NCI-H187 (cell line): ENCODE measurements at regions not wholly inside any gene's neighbourhood (a gene's known extent, or its start where the extent isn't known, plus 50 kb on each side); places are given as distances from the start of the nearest gene placed in this dataset.

Source experiments
- DNase-seq, 2 experiments: peaks; one replicate each; lab custom pipeline; 2025; lab: John Stamatoyannopoulos, UW

DNA sequence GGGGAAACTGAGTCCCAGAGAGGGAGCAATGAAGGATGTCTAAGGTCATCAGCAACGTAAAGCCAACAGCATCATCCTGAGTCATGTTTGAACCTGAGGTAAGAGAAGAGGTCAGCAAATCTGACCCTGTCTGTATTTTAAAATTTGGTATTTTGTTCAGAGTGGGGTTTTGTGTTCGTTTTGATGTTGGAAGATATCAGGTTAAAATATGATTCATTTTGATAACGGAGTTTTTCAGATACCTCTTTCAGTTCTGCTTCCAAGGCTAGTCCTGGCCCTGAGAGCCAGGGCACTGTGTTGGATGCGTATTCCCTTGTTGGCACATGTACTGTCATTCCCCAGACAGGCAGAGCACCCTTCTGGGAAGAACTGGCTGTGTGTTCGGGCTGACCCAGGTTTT is 291.0 kb downstream of the NSG2 start:
- no peak for DNase-seq

DNA sequence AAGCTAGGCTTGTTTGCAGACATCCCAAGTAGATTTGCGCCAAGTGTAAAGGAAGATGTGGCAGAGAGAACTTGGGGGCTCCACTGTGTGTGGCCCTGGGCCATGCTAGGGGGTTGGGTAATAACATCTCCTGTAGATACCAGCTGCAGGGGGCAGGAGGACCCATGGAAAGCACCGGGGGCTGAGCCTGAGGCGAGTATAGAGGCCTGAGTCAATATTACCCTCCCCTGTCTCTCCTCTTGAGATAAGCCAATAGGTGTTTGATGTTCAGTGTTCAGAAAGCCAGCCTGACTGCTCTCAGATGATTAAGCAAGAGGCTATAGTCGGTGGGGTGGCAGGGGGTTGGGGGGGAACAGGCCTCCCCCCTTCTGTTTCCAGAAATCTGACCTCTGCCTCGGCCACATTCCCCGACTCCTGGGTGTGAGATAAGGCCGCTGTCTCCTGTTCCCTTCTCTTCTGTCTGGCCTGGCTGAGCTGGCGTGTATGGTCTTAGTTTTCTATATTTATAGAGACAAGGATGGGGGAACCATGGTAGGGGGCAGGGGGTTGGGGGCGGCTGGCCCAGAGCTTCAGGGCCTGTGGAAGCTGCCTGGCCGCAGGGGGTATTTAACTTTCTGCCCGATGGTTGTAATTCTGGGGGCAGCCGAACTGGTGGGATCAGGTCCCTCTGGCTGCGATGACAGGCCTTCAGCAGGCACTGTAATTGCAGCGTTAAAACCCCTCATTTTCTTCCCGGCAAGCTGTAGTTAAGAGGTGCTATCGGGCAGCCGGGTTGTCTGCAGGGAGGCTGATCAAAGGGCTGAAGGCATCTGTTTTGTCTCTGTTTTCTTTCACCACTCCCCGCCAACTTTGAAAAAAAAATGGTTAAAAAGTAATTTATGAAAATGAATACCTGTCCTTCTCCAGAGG is 292.0 kb downstream of the NSG2 start:
- DNase-seq = no peak

DNA sequence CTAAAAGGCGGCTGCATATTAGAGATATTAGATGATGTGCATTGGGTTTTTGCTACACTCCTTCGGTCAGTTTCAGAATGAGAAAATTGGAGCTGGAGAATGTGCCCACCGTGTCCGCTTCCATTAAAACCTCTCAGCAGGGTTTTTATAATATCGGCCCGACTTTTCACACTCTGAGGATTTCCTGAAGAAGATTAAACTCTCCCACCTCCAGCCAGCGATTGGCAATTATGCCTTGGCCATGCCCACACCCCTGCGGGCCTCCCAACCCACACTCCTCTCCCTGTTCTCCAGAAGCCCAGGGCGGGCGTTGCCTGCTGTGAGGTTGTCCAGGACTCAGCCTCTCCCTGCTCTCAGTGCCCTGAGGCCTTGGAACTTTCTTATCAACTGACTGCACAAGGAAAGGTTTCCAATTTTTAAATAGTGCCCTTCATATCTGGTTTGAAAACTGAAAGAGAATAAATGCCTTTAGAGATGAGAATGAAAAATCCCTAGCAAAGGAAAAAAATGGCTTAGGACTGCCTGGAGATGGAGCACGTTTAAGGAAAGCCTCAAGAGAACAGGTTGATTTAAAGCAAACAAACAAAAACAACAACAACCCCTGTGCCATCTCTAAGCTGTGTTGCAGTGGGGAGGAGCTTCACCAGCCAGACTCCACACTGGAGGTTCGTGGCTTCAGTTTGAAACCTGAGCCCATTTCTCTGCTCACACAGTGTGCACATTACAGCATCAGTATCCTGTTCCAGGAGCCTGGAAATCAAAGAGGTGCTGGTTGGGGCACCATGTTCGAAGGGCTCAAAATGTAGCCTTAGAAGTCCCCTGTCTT is 292.9 kb downstream of the NSG2 start:
- DNase-seq = no peak

DNA sequence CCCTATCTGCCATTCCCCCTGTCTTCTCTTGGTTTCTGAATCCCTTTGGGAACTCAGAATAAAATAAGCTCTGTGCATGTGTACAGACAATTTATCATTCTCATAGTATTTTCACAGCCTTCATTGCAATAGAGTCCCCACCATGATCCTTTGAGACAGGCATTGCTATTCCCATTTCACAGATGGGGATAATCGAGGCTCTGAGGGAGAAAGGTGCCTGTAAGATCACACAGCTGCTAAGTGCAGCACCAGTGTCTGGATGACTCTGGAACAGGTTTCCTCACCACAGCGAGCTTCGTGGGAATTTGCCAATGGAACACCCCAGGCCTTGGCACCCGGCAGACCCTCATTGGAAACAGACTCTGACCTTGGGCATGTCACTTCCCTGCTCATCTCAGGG is 293.6 kb downstream of the NSG2 start:
- no peak for DNase-seq

DNA sequence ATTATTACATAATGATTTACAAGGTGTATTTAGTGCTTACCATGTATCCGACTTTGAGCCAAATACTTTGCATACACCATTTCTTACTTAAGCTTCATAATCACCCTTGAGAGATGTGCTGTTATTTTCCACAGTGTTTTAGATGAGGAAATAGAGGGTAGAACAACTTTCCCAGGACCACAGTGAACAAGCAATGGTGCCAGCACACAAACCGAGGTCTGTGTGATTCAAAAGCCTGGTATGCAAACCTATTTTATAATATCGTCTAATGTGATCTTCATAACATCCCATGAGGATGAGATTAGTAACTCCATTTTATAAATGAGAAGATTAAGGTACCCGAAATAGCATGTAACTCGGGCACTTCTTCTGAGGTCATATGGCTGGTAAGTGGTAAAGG is 294.7 kb downstream of the NSG2 start:
- no peak for DNase-seq

DNA sequence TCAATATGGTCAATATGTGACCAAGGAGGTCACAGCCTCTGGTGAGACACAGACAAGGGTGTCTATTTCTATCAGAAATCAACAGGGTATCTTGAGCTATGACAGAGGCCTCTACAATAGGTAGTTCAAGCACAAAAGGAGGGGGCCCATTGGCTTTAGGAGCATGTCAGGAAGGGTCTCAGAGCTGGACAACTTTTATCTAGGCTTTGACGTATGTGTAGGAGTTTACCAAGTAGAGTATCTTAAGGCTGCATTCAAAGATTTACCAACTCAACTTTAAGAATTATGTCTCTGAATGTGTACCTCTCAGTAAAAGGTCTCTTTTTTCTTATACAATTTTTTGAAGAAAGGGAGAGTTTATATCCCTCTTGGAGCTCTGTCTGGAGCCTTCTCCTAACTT is 297.2 kb downstream of the NSG2 start:
- DNase-seq = no peak

DNA sequence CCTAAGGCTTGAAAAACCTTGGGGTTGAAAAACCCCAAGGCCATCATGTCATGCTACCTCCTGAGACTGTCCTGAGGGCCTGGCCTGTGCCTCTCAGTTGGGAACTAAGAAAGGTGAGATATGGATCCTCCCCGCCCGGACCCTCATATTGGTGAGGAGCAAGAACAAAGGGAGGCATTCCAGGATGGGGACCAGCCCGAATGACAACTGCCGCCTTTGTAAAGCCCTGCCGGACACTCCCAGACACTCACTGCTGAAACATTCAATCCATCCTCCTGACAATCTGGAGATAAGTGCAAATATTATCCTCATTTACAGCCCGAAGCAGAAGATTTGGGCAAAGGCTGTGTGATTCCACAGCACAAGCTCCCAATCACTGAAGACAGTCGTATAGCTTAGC is 298.3 kb downstream of the NSG2 start:
- DNase-seq = no peak

DNA sequence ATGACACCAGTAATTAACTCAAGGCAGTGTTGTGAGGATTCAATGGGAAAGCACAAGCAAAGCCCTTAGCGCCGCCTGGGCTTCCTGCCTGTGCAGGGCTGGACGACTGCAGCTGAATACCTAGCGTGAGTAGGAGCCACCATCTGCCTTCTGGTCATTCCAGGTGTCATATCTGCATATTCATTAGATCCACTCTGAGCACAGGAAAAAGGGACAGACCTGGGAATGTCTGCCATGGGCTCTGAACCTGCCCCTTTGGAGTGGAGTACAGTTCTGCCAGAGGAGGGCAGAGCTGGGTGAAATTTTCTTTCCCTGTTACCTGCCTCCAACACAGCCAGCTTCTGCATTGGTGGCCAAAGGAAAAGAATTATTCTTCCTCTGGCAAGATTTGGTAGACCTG is 298.8 kb downstream of the NSG2 start:
- no peak for DNase-seq

DNA sequence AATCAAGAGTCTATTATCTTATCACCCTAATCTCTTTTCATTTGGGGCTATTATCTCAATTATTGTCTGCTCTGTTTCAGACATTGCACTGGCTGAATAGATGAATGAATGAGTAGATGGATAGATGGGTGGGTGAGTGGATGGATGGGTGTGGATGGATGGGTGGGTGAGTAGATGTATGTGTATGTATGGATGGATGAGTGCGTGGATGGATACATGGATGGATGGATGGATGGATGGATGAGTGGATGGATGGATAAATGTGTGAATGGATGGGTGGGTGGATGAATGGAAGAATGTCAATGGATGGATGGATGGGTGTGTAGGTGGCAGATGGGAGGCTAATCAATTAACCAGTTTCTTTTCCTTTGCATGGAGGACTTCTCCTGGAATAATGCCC is 301.7 kb downstream of the NSG2 start:
- DNase-seq = no peak

DNA sequence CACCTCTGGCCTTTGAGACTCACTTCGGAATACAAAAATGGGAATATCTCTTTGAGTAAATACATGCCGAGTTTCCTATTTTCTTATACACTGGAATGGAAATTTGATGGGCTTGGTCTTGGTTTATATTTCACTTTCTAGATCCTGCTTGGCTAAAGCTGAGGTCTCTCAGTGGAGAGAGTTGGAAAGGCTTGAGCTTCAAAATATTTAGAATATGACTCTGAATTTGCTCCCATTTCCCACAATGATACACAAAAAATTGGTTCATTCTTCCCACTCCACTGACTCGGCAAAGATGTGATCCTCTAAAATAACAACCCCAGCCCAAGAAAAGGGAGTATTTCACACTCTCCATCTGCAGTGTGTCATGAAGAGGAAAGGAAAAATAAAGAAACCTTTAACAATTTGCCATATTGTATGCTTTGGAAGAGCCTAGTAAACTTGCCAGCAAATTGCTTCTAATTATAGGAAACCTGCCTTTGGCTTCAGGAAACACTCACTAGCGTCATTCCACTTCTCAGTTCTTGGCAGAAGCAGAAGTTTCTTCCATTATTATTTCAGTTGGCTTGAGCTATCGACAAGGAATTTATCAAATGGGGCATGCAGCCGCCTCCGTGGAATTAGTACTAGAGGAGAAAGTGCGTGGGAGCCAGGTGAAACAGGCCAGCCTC is 302.9 kb downstream of the NSG2 start:
- DNase-seq = no peak

DNA sequence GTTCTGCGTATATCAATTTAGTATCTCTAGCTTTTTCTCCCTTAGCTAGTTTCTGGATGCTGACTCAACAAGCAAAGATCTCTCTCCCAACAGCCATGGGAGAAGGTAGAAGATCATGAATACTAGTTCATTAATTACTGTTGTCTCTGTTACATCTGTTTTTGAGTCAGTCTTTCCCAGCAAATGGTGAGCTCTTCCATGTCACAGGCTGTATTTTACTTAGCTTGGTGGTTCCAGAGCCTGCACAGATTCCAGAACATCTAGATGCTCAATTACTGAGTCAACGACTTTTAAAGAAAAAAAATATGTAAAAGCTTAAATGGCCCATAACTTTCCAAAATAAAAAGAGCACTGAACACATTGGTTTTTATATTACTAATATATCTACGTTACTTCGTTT is 307.2 kb downstream of the NSG2 start:
- DNase-seq = no peak

DNA sequence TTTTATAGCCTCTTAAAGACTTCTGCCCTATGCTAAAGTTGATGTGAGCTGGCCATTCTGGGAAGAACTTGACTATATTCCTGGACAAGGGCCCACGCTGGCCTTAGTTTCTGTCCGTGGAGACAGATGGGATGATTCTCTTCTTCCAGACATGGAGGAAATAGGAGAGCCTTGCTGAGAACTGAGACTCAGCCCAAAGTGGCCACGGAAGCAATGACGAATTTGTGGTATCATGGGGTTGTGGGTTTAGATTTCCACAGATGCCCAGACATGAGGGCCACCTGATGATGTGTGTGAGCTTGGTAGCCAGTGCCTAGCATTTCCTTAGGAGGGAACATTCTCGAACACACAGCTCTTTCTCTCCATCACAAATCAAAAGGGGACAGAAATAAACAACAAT is 309.1 kb downstream of the NSG2 start:
- DNase-seq = no peak

DNA sequence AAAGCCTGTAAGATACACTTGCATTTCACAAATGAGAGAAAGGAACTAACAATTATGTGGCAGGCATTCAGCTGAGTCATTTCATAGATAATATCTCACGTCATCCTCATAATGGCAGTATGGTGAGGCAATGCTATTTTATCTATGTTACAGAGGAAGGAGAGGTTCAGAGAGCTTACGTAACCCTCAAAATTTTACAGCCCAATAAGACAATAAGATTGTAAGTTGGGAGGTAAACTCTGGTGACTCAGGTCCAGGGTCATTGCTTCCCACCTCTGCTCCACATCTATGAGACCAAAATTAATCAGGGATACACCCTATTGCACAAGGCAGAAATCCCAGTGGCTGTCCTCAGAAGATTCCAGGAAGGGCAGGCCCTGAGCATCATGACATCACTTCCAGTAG is 309.7 kb downstream of the NSG2 start:
- DNase-seq = no peak

DNA sequence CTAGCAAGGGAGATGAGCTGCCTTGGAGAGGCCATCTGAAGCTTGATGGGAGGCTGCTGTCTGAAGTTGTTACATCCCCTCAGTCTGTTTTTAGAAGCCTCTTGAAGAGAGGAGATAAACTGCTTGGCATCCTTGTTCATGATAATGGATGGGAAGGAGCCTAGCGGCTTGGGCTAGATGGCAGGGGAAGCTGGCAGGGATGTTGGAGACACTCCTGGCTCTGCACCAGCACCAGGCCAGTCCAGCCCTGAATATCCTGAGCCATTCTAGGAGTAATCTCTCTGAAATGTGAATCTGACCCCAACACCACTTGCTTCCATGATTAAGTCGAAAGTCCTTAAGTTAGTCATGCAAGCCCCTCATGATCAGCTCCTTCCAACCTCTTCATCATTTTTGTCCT is 310.5 kb downstream of the NSG2 start:
- no peak for DNase-seq

DNA sequence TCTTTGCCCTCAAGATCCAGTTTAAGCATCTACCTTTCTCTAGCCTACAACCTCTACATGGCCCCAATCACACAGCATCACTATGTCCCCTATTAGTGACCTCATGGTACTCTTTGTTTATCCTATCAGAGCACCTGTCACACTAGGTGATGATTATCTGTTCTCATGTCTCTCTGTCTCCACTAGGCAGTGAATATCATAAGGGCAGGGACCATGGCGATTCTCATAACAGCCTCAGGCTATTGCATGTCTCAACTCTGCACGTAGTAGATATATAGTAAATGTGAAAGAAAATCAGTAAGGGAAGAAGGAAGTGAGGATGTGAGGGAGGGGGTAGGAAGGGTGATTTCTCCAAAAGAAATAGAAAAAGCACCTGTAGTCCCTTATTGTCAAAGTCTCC is 311.0 kb downstream of the NSG2 start:
- DNase-seq = no peak

DNA sequence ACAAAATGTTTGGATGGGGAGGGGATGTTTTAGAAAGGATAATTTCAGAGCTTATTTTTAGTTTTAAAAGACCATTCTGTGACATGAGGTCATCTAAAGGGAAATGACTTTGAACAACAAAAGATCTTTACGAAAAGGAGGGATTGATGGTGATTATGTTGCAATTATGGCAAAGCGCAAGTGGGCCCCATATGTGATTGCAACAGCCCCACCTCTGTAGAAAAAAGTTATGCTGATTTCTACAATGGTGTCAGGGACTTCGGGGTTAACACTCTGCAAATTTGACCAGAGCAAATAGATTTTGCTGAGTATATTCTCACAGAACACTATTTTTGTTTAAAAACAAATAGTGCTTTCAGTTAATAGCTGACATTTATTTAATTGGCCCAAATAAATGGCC is 312.8 kb downstream of the NSG2 start:
- no peak for DNase-seq

DNA sequence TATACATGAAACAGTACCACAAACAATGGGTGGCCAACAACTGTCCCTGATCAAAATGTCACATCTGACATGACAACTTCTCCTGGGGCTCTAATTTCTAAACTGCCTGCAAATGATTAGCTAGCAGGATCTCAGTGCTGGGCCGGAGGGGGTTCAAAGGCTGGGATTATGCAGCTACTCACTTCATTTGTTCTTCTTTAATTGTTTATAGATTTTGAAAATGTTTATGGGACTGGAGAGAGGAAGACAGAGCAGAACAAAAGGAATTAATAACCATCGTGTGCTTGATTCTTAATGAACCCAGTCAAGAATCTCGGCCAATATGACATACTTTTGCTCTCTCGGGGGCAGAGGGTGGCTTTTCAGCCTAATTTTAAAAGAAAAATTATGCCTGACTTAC is 313.6 kb downstream of the NSG2 start:
- no peak for DNase-seq

DNA sequence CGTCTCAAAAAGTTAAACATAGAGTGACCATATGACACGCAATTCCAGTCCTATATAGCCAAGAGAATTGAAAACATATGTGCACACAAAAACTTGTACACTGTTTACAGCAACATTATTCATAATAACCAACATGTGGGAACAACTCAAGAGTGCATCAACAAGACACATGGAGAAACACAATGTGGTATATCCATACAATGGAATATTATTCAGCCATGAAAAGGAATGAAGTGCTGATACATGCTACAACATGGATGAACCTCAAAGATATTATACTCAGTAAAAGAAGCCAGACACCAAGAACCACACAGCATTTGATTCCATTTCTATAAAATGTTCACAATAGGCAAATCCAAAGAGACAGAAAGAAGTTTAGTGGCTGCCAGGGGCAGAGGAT is 317.0 kb downstream of the NSG2 start:
- DNase-seq = no peak

DNA sequence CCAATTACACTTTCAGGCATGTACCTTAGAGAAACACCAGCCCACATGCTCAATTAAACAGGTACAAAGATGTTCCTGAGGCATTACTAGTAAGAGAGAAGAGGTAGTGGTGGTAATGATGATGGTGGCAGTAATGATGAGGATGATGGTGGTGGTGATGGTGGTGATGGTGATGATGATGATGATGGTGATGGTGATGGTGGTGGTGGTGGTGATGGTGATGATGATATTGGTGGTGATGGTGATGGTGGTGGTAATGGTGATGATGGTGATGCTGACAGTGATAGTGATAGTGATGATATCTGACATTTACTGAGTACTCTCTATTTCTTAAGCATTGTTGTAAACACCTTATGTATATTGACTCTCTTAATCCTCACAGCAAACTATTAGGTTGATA is 318.4 kb downstream of the NSG2 start:
- no peak for DNase-seq

DNA sequence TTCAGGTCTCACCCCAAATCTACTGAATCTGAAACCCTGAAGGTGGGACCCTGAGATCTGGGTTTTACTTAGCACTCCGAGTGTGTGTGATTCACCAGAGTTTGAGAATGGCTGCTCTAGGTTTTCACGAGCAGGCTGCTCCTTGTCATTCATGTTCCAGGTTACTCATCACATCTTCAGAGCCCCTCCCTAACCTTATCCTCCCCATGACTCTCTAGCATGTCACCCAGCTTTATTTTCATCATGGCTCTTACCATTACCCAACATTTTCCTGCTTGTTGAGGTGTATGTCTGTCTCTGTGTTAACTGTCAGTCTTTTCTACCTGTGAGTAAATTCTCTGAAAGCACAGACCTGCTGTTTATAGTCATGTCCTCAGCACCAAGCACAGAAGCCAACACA is 319.2 kb downstream of the NSG2 start:
- no peak for DNase-seq

DNA sequence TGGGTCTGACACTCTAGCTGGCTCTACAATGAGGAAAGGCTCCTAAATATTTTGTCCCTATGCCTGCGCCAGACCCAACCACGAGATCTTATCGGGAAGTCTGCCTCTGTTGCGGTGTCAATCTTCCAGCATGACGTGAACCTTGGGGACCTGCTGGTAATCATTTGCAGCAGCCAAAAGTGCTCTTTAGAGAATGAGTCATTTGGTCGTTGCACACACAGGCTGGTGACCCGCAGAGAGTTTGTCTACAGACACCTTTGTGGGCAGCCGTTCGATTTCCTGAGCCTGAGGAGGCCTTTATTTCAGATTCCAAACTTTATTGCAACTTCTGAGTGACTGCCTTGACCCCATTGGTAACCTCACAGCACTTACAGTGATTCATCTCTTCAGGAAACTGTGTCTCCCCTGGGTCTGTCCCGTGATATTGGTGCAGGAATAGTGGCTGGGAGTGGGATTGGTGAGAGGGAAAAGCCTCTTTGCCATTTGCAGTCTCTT is 326.1 kb downstream of the NSG2 start:
- DNase-seq = no peak

DNA sequence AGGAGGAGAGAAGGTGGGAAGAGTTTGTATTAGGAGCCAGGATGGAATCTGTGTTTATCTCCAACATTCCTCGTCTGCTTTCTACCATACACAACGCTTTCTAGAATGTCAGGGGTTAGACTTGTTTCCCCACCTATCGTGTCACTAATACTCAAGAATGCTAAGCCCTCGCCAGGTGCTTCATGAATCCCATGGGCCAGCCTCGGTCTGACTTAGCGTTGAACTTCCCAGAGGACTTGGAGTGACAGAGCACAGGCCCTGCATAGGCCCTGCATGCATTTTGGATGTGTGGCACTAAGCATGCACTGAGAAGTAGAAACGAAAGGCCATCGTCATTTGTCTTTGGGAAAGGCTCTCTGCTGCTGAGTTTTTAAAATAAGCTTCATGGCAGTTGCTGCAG is 328.7 kb downstream of the NSG2 start:
- DNase-seq = no peak

DNA sequence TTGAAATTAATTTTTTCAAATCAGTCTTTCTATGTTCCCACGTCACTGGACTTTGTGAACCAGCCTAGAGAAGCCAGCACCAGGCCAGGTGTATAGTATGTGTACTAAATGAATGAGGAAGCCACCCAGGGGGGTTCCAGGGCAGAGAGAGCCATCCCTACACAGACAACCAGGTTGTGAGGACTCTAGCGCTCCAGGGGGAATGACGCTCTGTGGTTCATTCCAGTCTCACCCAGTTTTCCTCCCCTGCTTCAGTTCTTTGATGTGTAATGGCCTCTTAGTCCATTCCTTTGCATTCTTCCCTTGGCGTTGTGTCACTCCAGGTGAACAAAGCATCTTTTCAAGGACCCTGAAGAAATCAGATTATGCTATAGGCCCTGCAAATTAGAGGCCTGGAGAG is 330.6 kb downstream of the NSG2 start:
- DNase-seq = no peak
